ENCODE measurements at regions not wholly inside any gene's neighbourhood (a gene's known extent, or its start where the extent isn't known, plus 50 kb on each side); places are given as distances from the start of the nearest gene placed in this dataset.
A peak's percentile ranks its signal among the peaks of the same experiment; 100 is the strongest.

DNA sequence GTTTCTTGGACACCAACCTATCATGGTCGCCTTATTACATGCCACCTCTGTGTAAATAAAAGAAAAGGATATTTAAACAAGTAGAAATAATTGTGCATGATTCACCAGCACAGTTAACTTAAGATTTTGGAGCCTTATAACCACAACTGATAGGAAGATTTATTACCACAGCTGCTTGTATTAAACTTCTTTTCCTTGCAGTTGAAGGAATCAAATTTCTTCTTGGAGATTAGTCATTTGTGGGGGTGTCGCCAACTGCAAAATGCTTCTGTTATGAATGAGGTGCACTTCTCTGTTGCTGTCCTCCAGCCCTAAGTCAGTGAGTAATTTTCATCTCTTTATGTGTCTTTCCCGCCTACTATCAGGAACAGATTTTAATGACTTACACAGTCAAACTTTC is 73.3 kb downstream of the OR13H1 start:
- H3K9me3 ChIP-seq: no peaks in the 10 kb centered on the region
- no peak overlapping the region for H3K4me3 ChIP-seq
- 61 to 70% methylated on average over 3 of the region's 3 CpGs for WGBS, 2 donors
- DNase-seq (no peak), FAIRE-seq (peak; percentile 75), ATAC-seq (no peak)
- no peak overlapping the region for H3K27ac ChIP-seq
- intact Hi-C loops (cut with DNase I): no loop called here
- H3K27me3 ChIP-seq: peaks cover 0 to 11% (median 2%) of the 10 kb centered on the region in 4 donors
- H3K36me3 ChIP-seq: no peaks in the 10 kb centered on the region
- no peaks in the 10 kb centered on the region for H3K4me1 ChIP-seq
- no peak for TF ChIP-seq CTCF (IDR thresholded peaks at IDR 0.05)

DNA sequence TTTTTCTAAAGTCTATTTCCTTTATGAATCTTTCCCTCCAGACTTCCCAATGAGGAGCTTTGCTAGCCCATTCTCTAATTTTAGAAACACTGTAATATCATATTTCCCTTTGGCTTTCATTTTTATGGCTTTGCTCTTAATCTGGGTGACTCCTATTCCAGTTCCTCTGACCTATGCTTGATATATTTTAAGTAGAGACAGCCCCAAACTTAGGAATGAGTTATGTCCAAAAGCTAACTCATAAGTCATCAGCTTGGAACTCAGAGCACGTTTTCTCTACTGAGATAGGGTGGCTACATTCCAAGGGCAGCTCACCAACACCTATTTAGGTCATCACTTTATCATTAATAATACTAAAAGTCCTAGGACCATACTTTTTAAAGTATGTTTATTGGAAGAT is 77.8 kb downstream of the OR13H1 start:
- WGBS, 2 donors: 0% methylated on average over 1 of the region's 1 CpG
- peaks cover 0 to 32% (median 0%) of the 10 kb centered on the region in 4 donors for H3K27me3 ChIP-seq
- H3K4me3 ChIP-seq: no peak overlapping the region
- ATAC-seq (no peak), DNase-seq (no peak), FAIRE-seq (no peak)
- no peak overlapping the region for H3K27ac ChIP-seq
- no peaks in the 10 kb centered on the region for H3K4me1 ChIP-seq
- intact Hi-C loops (cut with DNase I): no loop called here
- H3K9me3 ChIP-seq: no peaks in the 10 kb centered on the region
- H3K36me3 ChIP-seq: no peaks in the 10 kb centered on the region
- no peak for TF ChIP-seq CTCF (IDR thresholded peaks at IDR 0.05)

- no peak overlapping the region for H3K4me3 ChIP-seq
- TF ChIP-seq CTCF (IDR thresholded peaks at IDR 0.05): no peak
- no peaks in the 10 kb centered on the region for H3K36me3 ChIP-seq
- no peaks in the 10 kb centered on the region for H3K9me3 ChIP-seq
- no peak for FAIRE-seq
- no peak overlapping the region for H3K27ac ChIP-seq
- intact Hi-C loops (cut with DNase I): no loop called here
- H3K4me1 ChIP-seq: no peaks in the 10 kb centered on the region
- H3K27me3 ChIP-seq: peaks cover 0 to 48% (median 10%) of the 10 kb centered on the region in 4 donors
- DNase-seq: no peak
- no peak for ATAC-seq
- WGBS, 2 donors: 9 to 33% methylated on average over 3 of the region's 3 CpGs
Observed at GRCh38 chrX:131626681-131627296, 82.9 kb downstream of the OR13H1 start.

- Histone ChIP-seq H3K4me3 (no peak overlapping the region), H3K36me3 (no peaks in the 10 kb centered on the region), H3K27ac (no peak overlapping the region), H3K4me1 (no peaks in the 10 kb centered on the region), H3K27me3 (peaks cover 0 to 37% (median 10%) of the 10 kb centered on the region in 4 donors), H3K9me3 (no peaks in the 10 kb centered on the region)
- FAIRE-seq (no peak), ATAC-seq (no peak), DNase-seq (no peak)
- intact Hi-C loops (cut with DNase I): loop anchor here in 2 of 3 donors (10.0 kb wide), 1 partner anchor 656 kb away; no protein-coding TSS in a partner anchor
- WGBS, 2 donors: 67% methylated on average over 8 of the region's 8 CpGs
- no peak for TF ChIP-seq CTCF (IDR thresholded peaks at IDR 0.05)
Observed at GRCh38 chrX:131630534-131630933, 86.7 kb downstream of the OR13H1 start.

- peaks cover 0 to 30% (median 12%) of the 10 kb centered on the region in 4 donors for H3K27me3 ChIP-seq
- no peak overlapping the region for H3K27ac ChIP-seq
- H3K4me1 ChIP-seq: no peaks in the 10 kb centered on the region
- FAIRE-seq (no peak), DNase-seq (peak in 5 of 6 donors; percentile 24 to 69 (median 55)), ATAC-seq (peak; percentile 66 to 94 (median 91))
- no peaks in the 10 kb centered on the region for H3K9me3 ChIP-seq
- H3K4me3 ChIP-seq: no peak overlapping the region
- 40 to 43% methylated on average over 13 of the region's 13 CpGs for WGBS, 2 donors
- H3K36me3 ChIP-seq: no peaks in the 10 kb centered on the region
- TF ChIP-seq CTCF (IDR thresholded peaks at IDR 0.05): peak; percentile 75 to 82 (median 79)
- intact Hi-C loops (cut with DNase I): loop anchor here in 2 of 3 donors (10.0 kb wide), 1 partner anchor 659 kb away; no protein-coding TSS in a partner anchor
Observed at GRCh38 chrX:131633285-131633917, 89.5 kb downstream of the OR13H1 start.
